Loucy (cell line): ENCODE measurements at regions not wholly inside any gene's neighbourhood (a gene's known extent, or its start where the extent isn't known, plus 50 kb on each side); places are given as distances from the start of the nearest gene placed in this dataset.

Source experiments
- H2AFZ ChIP-seq: fragments of 200-600 bp; sonication (generic); 2 replicates; pipeline ENCODE4 v1.6.0; 2016; ENCODE audit warnings: antibody characterized with exemption, mild to moderate bottlenecking, low read length, moderate library complexity
- H3F3A ChIP-seq: fragments of 200-600 bp; 2 replicates; pipeline ENCODE4 v1.6.0; 2016; ENCODE audit warnings: antibody characterized with exemption, low read depth, mild to moderate bottlenecking
- H3K27me3 ChIP-seq: fragments of 200-600 bp; sonication (generic); 2 replicates; pipeline ENCODE4 v1.6.1; 2014; ENCODE audit warnings: low read length, mild to moderate bottlenecking; ENCODE audit not compliant: insufficient read depth, poor library complexity, severe bottlenecking
- H3K36me3 ChIP-seq: fragments of 200-600 bp; sonication (generic); 2 replicates; pipeline ENCODE4 v1.6.1; 2016; ENCODE audit warnings: low read length; ENCODE audit not compliant: insufficient read depth
- H3K4me1 ChIP-seq: fragments of 200-600 bp; sonication (generic); 2 replicates; pipeline ENCODE4 v1.5.1; 2014; ENCODE audit warnings: low read length, mild to moderate bottlenecking; ENCODE audit not compliant: insufficient read depth, poor library complexity, severe bottlenecking
- H3K4me2 ChIP-seq: fragments of 200-600 bp; sonication (generic); 2 replicates; pipeline ENCODE4 v1.6.0; 2014; ENCODE audit warnings: antibody characterized with exemption, low read length, low read depth, mild to moderate bottlenecking; ENCODE audit not compliant: poor library complexity, severe bottlenecking
- H3K4me3 ChIP-seq: fragments of 200-600 bp; sonication (generic); 2 replicates; pipeline ENCODE4 v1.5.1; 2014; ENCODE audit warnings: low read length, mild to moderate bottlenecking, mixed read lengths; ENCODE audit not compliant: poor library complexity, severe bottlenecking
- H3K79me2 ChIP-seq: fragments of 200-600 bp; sonication (generic); 2 replicates; pipeline ENCODE4 v1.6.1; 2014; ENCODE audit warnings: low read length; ENCODE audit not compliant: insufficient read depth
- H3K9ac ChIP-seq: fragments of 200-600 bp; sonication (generic); 2 replicates; pipeline ENCODE4 v1.6.0; 2014; ENCODE audit warnings: mild to moderate bottlenecking, low read depth, low read length, moderate library complexity; ENCODE audit not compliant: poor library complexity, severe bottlenecking
- H3K9me2 ChIP-seq: fragments of 200-600 bp; sonication (generic); replicated peaks from 2 replicates; pipeline ENCODE4 v1.6.1; 2016; ENCODE audit warnings: low read depth, low read length, mixed read lengths
- H3K9me3 ChIP-seq: fragments of 200-600 bp; sonication (generic); 2 replicates; pipeline ENCODE4 v1.6.1; 2014; ENCODE audit warnings: mild to moderate bottlenecking, antibody characterized with exemption, low read length, low read depth; ENCODE audit not compliant: insufficient read depth
- H4K20me1 ChIP-seq: fragments of 200-600 bp; sonication (generic); 2 replicates; pipeline ENCODE4 v1.6.0; 2014; ENCODE audit warnings: antibody characterized with exemption, low read length, mild to moderate bottlenecking; ENCODE audit not compliant: insufficient read depth, poor library complexity, severe bottlenecking
- CTCF ChIP-seq: fragments of 200-600 bp; sonication (generic); conservative IDR thresholded peaks from 2 replicates; pipeline ENCODE4 v1.5.1; 2014; ENCODE audit warnings: mild to moderate bottlenecking, antibody characterized with exemption, low read length
- EZH2phosphoT487 ChIP-seq: fragments of 200-600 bp; IDR thresholded peaks from 2 replicates; pipeline ENCODE4 v1.6.1; 2018; ENCODE audit warnings: antibody characterized with exemption, mild to moderate bottlenecking, moderate library complexity, borderline replicate concordance

GRCh38 chr12:71223139-71223538 lies 65.3 kb upstream of the TSPAN8 start:
- no peaks in the 10 kb centered on the region for H4K20me1 ChIP-seq
- H3K27me3 ChIP-seq: no peaks in the 10 kb centered on the region
- H3K9me2 ChIP-seq: no peaks in the 10 kb centered on the region
- peaks cover 10% of the 10 kb centered on the region for H3K4me1 ChIP-seq
- H3F3A ChIP-seq: no peaks in the 10 kb centered on the region
- no peak for TF ChIP-seq CTCF
- H3K9ac ChIP-seq: no peak overlapping the region
- H2AFZ ChIP-seq: no peak overlapping the region
- H3K36me3 ChIP-seq: no peaks in the 10 kb centered on the region
- no peak overlapping the region for H3K4me3 ChIP-seq
- H3K4me2 ChIP-seq: no peak overlapping the region
- H3K79me2 ChIP-seq: no peaks in the 10 kb centered on the region
- no peaks in the 10 kb centered on the region for H3K9me3 ChIP-seq

GRCh38 chr12:71222436-71222835 lies 64.6 kb upstream of the TSPAN8 start:
- no peaks in the 10 kb centered on the region for H4K20me1 ChIP-seq
- H3K27me3 ChIP-seq: no peaks in the 10 kb centered on the region
- H3K4me2 ChIP-seq: no peak overlapping the region
- H3F3A ChIP-seq: no peaks in the 10 kb centered on the region
- H2AFZ ChIP-seq: no peak overlapping the region
- no peaks in the 10 kb centered on the region for H3K9me3 ChIP-seq
- no peaks in the 10 kb centered on the region for H3K9me2 ChIP-seq
- H3K9ac ChIP-seq: no peak overlapping the region
- peaks cover 10% of the 10 kb centered on the region for H3K4me1 ChIP-seq
- TF ChIP-seq EZH2phosphoT487: no peak
- TF ChIP-seq CTCF: no peak
- H3K79me2 ChIP-seq: no peaks in the 10 kb centered on the region
- no peaks in the 10 kb centered on the region for H3K36me3 ChIP-seq
- H3K4me3 ChIP-seq: no peak overlapping the region

- TF ChIP-seq EZH2phosphoT487 (no peak), CTCF (no peak)
- no peak overlapping the region for H3K9ac ChIP-seq
- peaks cover 2% of the 10 kb centered on the region; the same call in 1 of the 2 replicates for H3F3A ChIP-seq
- H3K79me2 ChIP-seq: no peaks in the 10 kb centered on the region
- H3K36me3 ChIP-seq: no peaks in the 10 kb centered on the region
- no peaks in the 10 kb centered on the region for H3K9me3 ChIP-seq
- no peaks in the 10 kb centered on the region for H3K27me3 ChIP-seq
- no peak overlapping the region for H3K4me3 ChIP-seq
- H4K20me1 ChIP-seq: no peaks in the 10 kb centered on the region
- no peaks in the 10 kb centered on the region for H3K9me2 ChIP-seq
- peaks cover 24% of the 10 kb centered on the region for H3K4me1 ChIP-seq
- H2AFZ ChIP-seq: no peak overlapping the region
- no peak overlapping the region for H3K4me2 ChIP-seq
Measured at GRCh38 chr12:71220260-71220659, 62.5 kb upstream of the TSPAN8 start.
